B cell (primary cell): ENCODE measurements at regions not wholly inside any gene's neighbourhood (a gene's known extent, or its start where the extent isn't known, plus 50 kb on each side); places are given as distances from the start of the nearest gene placed in this dataset.

Source experiments
- CTCF ChIP-seq: fragments of 200-600 bp; IDR thresholded peaks from one replicate; pipeline ENCODE4 v1.8.0; 2022; ENCODE audit warnings: antibody characterized with exemption, mild to moderate bottlenecking
- EZH2 ChIP-seq: IDR thresholded peaks from 2 replicates; pipeline ENCODE4 v1.6.1; 2012; ENCODE audit warnings: borderline replicate concordance, low read depth, mild to moderate bottlenecking, moderate library complexity, low read length; ENCODE audit not compliant: insufficient read depth, poor library complexity, severe bottlenecking

GRCh38 chr13:99136427-99136954 is 64.2 kb upstream of the UBAC2 start:
- no peak for TF ChIP-seq CTCF
- TF ChIP-seq EZH2 = no peak
